NCI-H2227 treated with DMSO at 0.1 percent for 48 hours (cell line): ENCODE measurements at regions not wholly inside any gene's neighbourhood (a gene's known extent, or its start where the extent isn't known, plus 50 kb on each side); places are given as distances from the start of the nearest gene placed in this dataset.
"Not testable (repeated sequence)": the region's sequence is repeated elsewhere in the genome, so short reads cannot be mapped to it uniquely, and the experiment has no call there.

Source experiments
- DNase-seq: peaks from one replicate; lab custom pipeline; 2025; lab: John Stamatoyannopoulos, UW

- no peak for DNase-seq
These were observed 238.0 kb downstream of the ENC1 start for GRCh38 chr5:74402553-74402952.

GRCh38 chr5:74401946-74402320 is 238.6 kb downstream of the ENC1 start:
- no peak for DNase-seq

DNA sequence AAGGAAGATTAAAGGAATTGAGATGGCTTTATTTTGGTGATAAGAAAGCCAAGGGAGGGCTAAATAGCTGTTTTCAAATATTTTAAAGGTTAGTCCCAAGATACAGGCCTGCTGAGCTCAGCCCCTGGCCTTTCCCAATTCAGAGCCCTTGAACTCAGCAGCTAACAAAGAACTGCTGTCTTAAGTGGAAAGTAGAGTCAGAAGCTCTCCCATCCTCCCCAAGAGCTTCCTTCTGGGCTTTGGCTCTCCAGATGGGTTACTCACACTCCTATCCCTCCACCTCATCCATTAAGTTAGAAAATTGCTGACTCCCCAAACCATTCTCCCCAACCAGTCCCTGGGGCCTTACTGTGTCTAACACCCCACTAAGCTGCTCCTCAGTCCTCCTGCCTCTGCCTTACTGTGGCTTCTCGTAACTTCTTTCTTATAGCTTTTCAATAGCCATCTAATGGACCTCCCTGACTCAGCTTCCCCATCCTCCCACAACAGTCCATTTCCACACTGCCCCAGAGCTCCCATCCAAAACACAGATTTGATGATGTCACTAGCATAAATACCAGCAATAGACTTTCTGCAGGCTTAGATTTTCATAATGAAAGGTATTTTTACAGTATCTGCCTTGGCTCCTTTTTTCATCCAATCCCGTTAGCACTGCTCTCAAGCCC is 239.1 kb downstream of the ENC1 start:
- DNase-seq: no peak

DNA sequence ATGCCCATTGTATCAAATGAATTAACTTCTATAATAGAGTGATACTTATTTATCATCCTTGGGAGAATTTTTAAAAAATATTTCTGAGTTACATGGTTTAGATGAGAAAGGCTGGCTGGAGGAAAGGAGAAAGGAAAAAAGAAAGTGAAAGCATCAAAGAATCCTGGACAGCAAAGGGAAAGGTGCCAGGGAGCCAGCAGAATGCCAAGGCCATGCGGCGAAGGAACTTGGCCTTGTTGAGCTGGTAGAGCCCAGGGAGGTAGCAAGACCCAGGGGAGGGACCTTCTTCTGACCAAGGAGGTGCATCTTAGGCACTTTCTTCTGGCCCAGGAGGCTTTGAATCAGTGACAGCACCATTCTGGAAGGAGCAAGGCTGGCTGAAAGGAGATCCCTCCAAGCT is 240.5 kb downstream of the ENC1 start:
- no peak for DNase-seq

DNA sequence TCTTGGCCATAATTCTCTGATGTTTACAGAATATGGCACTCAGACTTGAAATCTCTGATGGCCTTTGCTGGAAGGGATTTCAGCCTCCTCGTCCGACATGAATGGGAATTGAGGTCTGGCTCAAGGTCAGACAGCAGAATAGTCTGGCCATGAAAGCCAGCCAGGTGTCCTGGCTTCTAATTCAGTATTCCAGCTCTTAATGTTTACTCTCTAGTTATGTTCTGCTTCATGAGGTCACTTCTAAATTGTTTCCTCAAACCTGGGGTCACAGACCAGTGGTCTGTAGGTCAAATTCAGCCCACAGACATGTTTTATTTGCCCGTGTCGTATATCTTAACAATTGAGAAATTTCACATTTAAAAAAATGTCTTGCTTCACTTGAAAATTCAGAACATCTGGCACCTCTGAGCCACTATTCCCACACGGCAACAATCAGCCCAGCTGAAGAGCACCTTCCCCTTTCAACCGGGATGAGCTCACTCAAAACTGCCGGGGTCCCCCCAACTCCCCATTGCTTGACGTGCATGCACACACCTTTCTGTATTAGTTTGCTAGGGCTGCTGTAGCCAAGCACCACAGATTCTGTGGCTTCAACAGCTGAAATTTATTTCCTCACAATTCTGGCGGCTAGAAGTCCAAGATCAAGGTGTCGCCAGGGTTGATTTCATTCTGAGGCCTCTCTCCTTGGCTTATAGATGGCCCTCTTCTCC is 243.5 kb downstream of the ENC1 start:
- no peak for DNase-seq

- DNase-seq: no peak
These were observed 245.3 kb downstream of the ENC1 start for GRCh38 chr5:74394916-74395880.

GRCh38 chr5:74394528-74394915 is 246.0 kb downstream of the ENC1 start:
- DNase-seq: no peak

GRCh38 chr5:74393943-74394342 is 246.6 kb downstream of the ENC1 start:
- DNase-seq: no peak

- no peak for DNase-seq
These were observed 247.7 kb downstream of the ENC1 start for GRCh38 chr5:74392711-74393351.

- DNase-seq: no peak
These were observed 249.1 kb downstream of the ENC1 start for GRCh38 chr5:74391410-74391809.

DNA sequence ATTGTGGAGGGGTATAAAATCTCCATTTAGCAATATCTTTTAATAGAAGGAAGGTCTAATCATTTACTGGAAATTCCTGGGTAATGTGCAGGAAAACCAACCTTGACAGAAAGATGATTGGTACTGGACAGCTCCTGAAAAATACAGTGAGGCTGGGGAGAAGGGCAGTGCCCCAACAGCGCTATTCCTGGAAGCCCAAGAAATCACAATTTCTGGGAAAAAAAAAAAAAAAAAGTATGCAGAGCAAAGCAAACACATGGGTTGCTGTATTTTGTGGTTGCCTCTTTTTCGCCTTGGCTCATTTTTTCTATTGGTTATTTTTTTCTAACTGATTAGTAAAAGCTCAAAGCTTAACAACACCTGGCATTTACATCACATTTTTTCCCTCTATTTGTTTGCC is 249.7 kb downstream of the ENC1 start:
- DNase-seq: no peak

DNA sequence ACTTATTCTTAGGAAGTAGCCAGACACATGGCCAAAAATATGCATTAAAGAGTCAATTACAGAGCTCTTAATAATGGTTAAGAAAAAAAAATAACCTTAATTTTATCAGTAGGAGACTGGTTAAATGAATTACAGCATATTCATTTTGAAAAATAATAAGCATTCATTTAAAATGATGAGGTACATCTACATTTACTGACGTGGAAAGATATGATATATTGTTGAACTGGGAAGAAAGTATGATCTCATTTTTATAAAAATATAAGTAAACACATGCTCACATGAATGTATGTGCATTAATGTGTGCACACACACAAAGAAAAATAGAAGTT is 250.3 kb downstream of the ENC1 start:
- DNase-seq: no peak

DNA sequence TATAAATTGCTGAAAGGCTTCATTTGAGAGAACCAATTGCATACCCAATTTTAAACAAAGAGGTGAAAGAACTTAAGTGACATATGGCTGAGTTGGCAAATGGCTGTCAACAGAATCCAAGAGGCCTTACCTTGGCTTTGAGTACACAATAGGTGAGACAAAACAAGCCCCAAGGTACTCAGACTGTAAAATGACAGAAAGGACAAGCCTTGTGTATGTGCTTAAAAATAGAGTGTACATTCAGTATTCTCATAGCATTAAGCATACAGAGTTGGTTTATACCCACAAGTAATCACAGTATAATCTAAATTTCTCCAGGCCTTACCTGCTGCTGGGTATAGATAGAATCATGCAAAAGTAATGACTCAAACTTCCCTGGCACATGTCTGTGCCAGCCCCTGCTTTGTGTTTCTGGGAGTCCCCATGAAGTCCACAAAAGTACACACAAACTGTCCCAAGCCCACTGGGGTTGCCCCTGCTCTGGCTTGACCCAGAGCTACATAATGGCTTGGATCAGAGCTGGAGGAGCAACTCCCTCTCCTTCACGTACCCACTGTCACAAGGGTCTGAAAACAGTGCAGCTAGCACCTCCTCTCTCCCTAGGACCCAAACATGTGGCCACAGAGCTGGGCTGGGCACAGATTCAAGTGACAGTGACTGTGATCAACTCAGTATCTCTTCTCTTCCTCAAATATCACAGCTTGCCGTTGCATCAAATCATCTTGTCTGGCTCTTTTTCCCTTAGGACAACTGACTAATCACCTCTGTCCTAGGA is 250.8 kb downstream of the ENC1 start:
- DNase-seq: no peak

GRCh38 chr5:74388411-74388810 is 252.1 kb downstream of the ENC1 start:
- DNase-seq: not testable (repeated sequence)

GRCh38 chr5:74386571-74387334 is 253.8 kb downstream of the ENC1 start:
- DNase-seq: no peak

DNA sequence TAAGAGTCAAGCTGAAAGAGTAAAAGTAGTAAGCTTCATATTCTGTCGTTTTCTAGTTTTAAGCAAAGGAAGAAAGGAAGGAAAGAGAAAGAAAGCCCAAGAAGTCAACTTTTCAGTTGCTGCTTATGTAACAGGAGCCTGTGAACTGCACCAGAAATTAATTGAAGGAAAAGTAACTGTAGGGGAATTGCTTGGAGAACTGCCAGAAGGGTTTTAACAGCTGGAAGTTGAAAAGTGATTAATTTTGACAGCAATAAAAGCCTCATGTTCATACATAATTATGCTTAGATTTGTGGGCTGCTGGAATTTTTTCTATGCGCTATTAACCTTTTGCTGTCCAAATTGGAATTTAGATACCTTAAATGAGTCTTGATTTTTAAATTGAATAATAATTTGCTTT is 255.7 kb downstream of the ENC1 start:
- no peak for DNase-seq

GRCh38 chr5:74382987-74383593 is 257.4 kb downstream of the ENC1 start:
- DNase-seq: peak; percentile 32

DNA sequence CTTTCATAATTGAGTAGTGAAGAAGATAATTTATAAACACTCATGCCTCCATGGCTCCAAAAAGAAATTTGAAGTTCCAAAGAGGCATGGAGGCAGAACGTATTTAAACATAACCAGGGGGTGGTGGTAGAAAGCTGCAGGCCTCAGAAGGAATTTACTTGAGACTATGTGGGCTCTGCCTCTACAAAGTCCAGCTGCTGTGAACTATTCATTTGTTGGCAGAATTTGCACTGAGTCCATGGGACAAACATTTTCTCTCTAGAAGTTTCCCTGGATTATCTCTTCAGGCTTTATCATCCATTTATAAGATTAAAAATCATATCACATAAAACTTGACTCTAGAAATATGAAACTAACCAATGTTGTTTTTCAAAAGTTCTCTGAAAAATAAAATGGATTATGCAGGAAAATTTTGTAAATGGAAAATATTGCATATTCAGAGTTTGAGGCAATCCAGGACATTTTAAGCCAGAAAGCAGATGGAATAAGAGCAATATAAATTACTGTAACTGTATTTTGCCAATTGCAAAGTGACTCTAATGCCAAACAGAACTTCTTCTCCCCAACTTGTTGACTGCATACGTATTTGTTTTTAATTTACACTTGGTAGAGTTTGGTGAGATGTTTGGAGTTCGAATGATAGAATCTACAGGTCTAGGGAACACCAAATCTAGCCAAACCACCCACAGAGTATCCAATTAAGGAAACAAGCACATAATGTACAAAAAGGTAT is 258.2 kb downstream of the ENC1 start:
- no peak for DNase-seq

DNA sequence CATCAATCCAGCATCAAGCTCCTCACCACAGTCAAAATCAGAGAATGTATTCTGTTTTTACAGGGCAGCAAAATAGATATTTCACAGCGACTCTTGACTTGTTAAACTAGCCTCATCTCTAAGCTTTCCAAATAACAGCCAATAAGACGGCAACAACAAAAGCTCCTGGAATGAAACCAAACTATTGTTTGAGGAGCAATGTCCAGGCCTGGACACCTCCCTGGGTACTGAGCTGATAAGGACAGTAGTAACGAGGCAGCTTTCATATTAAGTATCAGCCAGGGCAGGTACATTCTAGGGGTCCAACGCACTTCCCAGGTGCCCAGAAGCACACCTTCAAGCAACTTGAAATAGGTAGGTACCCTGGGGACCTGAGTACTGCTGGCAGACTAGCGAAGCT is 260.3 kb downstream of the ENC1 start:
- no peak for DNase-seq

DNA sequence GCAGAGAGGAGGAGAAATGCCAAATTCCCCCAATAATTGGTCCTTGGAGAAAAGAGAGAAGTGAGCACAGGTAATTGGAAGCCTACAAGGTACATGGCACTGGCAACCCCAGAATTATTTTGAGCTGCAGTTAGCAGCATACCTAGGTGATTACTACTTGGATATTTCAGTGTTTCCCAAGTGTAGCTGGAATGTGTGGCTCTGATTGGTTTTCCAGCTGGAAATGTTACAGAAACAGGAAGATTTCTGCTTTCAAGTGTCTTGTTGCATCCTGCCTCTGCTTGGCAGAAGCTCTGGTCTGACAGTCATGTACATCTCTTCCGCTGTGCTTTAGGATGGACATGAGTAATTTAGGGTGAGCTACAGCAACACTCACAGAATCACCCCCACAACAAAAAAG is 262.1 kb downstream of the ENC1 start:
- DNase-seq: no peak
